ENCODE measurements at regions not wholly inside any gene's neighbourhood (a gene's known extent, or its start where the extent isn't known, plus 50 kb on each side); places are given as distances from the start of the nearest gene placed in this dataset.

DNA sequence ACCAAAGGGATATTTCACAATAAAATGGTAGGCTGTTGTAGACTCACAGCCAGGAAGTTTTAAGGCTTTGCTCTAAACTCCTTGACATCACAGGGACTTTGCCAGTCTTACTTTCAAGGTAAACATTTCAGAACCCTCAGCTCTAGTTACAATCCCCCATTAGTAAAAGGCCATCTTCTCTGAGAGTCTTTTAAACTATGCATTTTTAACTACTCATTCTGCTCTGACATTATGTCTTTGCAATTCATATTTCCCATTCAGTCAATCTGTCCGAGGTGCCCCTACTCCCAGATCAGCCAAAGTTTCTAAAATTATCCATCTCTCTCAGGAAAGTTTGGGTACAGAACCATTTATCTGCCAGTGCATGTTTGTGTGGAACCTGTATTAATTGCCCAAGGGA is 1094.1 kb downstream of the TDRD15 start:
- Histone ChIP-seq H3K27me3 (ENCODE audit: control insufficient read depth, insufficient read depth, low read length) (no peaks in the 10 kb centered on the region), H3K4me1 (ENCODE audit: control insufficient read depth, insufficient read depth, low read length) (no peaks in the 10 kb centered on the region), H3K27ac (ENCODE audit: low read length) (no peak overlapping the region), H3K4me3 (ENCODE audit: low read depth in 2 of 2, low read length in 2 of 2) (no peak overlapping the region), H3K36me3 (ENCODE audit: control insufficient read depth, insufficient read depth, low read length) (no peaks in the 10 kb centered on the region), H3K9me3 (ENCODE audit: control insufficient read depth, insufficient read depth, low read depth, low read length) (no peaks in the 10 kb centered on the region)
- intact Hi-C loops (cut with micrococcal nuclease; ENCODE audit: unreplicated experiment) (no loop called here), in situ Hi-C loops (cut with HindIII; ENCODE audit: low pct_unique_long_range_greater_than_20kb, low sequenced_read_pairs) (no loop called here)
- CTCF ChIA-PET, result no interaction called here
- no peak for DNase-seq (ENCODE audit: low read depth, low spot score)
- no TSS peak for BruUV-seq (replicated peaks)
- POLR2A ChIA-PET, result no interaction called here
- TF ChIP-seq SIN3A (IDR thresholded peaks at IDR 0.05; ENCODE audit: borderline replicate concordance, insufficient read depth, low read depth, low read length) (no peak), POLR2AphosphoS5 (IDR thresholded peaks at IDR 0.05; ENCODE audit: low read depth, low read length) (no peak), TCF7L2 (IDR thresholded peaks at IDR 0.05; ENCODE audit: low read depth, low read length) (no peak)
- TF ChIP-seq, protein P1, sequence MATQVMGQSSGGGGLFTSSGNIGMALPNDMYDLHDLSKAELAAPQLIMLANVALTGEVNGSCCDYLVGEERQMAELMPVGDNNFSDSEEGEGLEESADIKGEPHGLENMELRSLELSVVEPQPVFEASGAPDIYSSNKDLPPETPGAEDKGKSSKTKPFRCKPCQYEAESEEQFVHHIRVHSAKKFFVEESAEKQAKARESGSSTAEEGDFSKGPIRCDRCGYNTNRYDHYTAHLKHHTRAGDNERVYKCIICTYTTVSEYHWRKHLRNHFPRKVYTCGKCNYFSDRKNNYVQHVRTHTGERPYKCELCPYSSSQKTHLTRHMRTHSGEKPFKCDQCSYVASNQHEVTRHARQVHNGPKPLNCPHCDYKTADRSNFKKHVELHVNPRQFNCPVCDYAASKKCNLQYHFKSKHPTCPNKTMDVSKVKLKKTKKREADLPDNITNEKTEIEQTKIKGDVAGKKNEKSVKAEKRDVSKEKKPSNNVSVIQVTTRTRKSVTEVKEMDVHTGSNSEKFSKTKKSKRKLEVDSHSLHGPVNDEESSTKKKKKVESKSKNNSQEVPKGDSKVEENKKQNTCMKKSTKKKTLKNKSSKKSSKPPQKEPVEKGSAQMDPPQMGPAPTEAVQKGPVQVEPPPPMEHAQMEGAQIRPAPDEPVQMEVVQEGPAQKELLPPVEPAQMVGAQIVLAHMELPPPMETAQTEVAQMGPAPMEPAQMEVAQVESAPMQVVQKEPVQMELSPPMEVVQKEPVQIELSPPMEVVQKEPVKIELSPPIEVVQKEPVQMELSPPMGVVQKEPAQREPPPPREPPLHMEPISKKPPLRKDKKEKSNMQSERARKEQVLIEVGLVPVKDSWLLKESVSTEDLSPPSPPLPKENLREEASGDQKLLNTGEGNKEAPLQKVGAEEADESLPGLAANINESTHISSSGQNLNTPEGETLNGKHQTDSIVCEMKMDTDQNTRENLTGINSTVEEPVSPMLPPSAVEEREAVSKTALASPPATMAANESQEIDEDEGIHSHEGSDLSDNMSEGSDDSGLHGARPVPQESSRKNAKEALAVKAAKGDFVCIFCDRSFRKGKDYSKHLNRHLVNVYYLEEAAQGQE (IDR thresholded peaks at IDR 0.05; ENCODE audit: insufficient read depth in 1 of 2, low read depth in 2 of 2, low read length in 1 of 2), result no peak
- TF ChIP-seq, protein P2, sequence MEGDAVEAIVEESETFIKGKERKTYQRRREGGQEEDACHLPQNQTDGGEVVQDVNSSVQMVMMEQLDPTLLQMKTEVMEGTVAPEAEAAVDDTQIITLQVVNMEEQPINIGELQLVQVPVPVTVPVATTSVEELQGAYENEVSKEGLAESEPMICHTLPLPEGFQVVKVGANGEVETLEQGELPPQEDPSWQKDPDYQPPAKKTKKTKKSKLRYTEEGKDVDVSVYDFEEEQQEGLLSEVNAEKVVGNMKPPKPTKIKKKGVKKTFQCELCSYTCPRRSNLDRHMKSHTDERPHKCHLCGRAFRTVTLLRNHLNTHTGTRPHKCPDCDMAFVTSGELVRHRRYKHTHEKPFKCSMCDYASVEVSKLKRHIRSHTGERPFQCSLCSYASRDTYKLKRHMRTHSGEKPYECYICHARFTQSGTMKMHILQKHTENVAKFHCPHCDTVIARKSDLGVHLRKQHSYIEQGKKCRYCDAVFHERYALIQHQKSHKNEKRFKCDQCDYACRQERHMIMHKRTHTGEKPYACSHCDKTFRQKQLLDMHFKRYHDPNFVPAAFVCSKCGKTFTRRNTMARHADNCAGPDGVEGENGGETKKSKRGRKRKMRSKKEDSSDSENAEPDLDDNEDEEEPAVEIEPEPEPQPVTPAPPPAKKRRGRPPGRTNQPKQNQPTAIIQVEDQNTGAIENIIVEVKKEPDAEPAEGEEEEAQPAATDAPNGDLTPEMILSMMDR (IDR thresholded peaks at IDR 0.05), result no peak
- ATAC-seq, result no peak

- Histone ChIP-seq H3K4me1 (ENCODE audit: control insufficient read depth, insufficient read depth, low read length) (no peaks in the 10 kb centered on the region), H3K4me3 (ENCODE audit: low read depth in 2 of 2, low read length in 2 of 2) (no peak overlapping the region), H3K27ac (ENCODE audit: low read length) (no peak overlapping the region), H3K36me3 (ENCODE audit: control insufficient read depth, insufficient read depth, low read length) (no peaks in the 10 kb centered on the region), H3K27me3 (ENCODE audit: control insufficient read depth, insufficient read depth, low read length) (no peaks in the 10 kb centered on the region), H3K9me3 (ENCODE audit: control insufficient read depth, insufficient read depth, low read depth, low read length) (no peaks in the 10 kb centered on the region)
- intact Hi-C loops (cut with micrococcal nuclease; ENCODE audit: unreplicated experiment), result no loop called here
- ChIA-PET CTCF (no interaction called here), POLR2A (no interaction called here)
- TF ChIP-seq, protein P1 (IDR thresholded peaks at IDR 0.05; ENCODE audit: insufficient read depth in 1 of 2, low read depth in 2 of 2, low read length in 1 of 2), result no peak
- TF ChIP-seq POLR2AphosphoS5 (IDR thresholded peaks at IDR 0.05; ENCODE audit: low read depth, low read length) (no peak), SIN3A (IDR thresholded peaks at IDR 0.05; ENCODE audit: borderline replicate concordance, insufficient read depth, low read depth, low read length) (no peak), TCF7L2 (IDR thresholded peaks at IDR 0.05; ENCODE audit: low read depth, low read length) (no peak)
- TF ChIP-seq, protein P2 (IDR thresholded peaks at IDR 0.05), result no peak
- DNase-seq (ENCODE audit: low read depth, low spot score) (no peak), ATAC-seq (no peak)
- in situ Hi-C loops (cut with HindIII; ENCODE audit: low pct_unique_long_range_greater_than_20kb, low sequenced_read_pairs), result no loop called here
- no TSS peak for BruUV-seq (replicated peaks)
Measured at GRCh38 chr2:22221006-22221405, 1097.2 kb downstream of the TDRD15 start.

All from Panc1 (cell line).